Spleen (tissue), 7 donors: ENCODE measurements at regions not wholly inside any gene's neighbourhood (a gene's known extent, or its start where the extent isn't known, plus 50 kb on each side); places are given as distances from the start of the nearest gene placed in this dataset.

Experiments used
- POLR2A ChIP-seq, 3 donors: fragments of 450-650 bp; IDR thresholded peaks; one replicate each; pipeline ENCODE4 v1.5.1; 2017; ENCODE audit warnings: antibody characterized with exemption in 3 of 3, mild to moderate bottlenecking in 1 of 3
- POLR2AphosphoS5 ChIP-seq, 3 donors: sonication (generic); formaldehyde crosslinking; IDR thresholded peaks; one replicate each; pipeline ENCODE4 v1.5.1; 2017; ENCODE audit warnings: antibody characterized with exemption in 3 of 3
- TF ChIP-seq, protein P1 (sequence below), 11 experiments: fragments of 200-600 bp in 7 of 11; fragments of 450-650 bp in 4 of 11; sonication (generic) in 4 of 11; IDR thresholded peaks in 8 of 11; conservative IDR thresholded peaks in 3 of 11; 1 replicate in 7 of 11; 2 replicates in 4 of 11; pipeline versions ENCODE4 v1.4.0 to v1.8.0; 2016 to 2021; ENCODE audit warnings: antibody characterized with exemption in 11 of 11, inconsistent platforms in 4 of 11, mild to moderate bottlenecking in 1 of 11
- donor health status: DM: no; HTN: no; CAD: no; lungs with moderate emphysema.
- donor health status: DM: no; HTN: no; CAD: no.
- donor health status: DM: no; HTN: no; CAD: no.

DNA sequence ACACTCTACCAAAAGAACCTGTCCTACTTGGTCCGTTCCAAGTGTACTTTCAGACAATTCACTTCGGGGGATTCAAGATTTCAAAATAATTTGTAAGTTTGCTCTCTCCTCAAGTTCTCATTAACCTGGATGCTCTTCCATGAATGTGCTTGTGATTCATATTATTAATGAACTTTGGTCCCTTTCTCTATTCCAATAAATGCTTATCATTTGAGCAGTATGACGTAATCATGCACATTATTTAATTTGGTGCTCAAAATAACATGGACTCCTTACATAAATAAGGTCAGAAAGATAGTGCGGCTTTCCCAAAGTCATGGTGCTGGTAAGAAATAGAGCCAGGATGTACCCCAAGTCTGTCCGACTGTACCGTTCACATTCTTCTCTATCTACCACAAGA lies 323.2 kb upstream of the SLCO3A1 start:
- TF ChIP-seq POLR2A (IDR thresholded peaks at IDR 0.05) (no peak), POLR2AphosphoS5 (IDR thresholded peaks at IDR 0.05) (no peak)
- TF ChIP-seq, protein P1, sequence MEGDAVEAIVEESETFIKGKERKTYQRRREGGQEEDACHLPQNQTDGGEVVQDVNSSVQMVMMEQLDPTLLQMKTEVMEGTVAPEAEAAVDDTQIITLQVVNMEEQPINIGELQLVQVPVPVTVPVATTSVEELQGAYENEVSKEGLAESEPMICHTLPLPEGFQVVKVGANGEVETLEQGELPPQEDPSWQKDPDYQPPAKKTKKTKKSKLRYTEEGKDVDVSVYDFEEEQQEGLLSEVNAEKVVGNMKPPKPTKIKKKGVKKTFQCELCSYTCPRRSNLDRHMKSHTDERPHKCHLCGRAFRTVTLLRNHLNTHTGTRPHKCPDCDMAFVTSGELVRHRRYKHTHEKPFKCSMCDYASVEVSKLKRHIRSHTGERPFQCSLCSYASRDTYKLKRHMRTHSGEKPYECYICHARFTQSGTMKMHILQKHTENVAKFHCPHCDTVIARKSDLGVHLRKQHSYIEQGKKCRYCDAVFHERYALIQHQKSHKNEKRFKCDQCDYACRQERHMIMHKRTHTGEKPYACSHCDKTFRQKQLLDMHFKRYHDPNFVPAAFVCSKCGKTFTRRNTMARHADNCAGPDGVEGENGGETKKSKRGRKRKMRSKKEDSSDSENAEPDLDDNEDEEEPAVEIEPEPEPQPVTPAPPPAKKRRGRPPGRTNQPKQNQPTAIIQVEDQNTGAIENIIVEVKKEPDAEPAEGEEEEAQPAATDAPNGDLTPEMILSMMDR (IDR thresholded peaks at IDR 0.05 in 8 of 11, conservative IDR thresholded peaks at IDR 0.05 in 3 of 11), result no peak
